GM13976 (cell line): ENCODE measurements at regions not wholly inside any gene's neighbourhood (a gene's known extent, or its start where the extent isn't known, plus 50 kb on each side); places are given as distances from the start of the nearest gene placed in this dataset.

Source experiments
- DNase-seq: peaks from one replicate; pipeline ENCODE4 v3.0.0; 2012; ENCODE audit warnings: low spot score
- CTCF ChIP-seq: IDR thresholded peaks from 2 replicates; pipeline ENCODE4 v1.5.1; 2012; ENCODE audit warnings: borderline replicate concordance, mild to moderate bottlenecking; ENCODE audit not compliant: insufficient read depth; ENCODE audit errors: extremely low read depth, missing control alignments, control extremely low read depth
- in situ Hi-C: fragments of 300-500 bp; cut with MboI; formaldehyde crosslinking; loops from one replicate; pipeline ENCODE4 v1.12.0; 2022; ENCODE audit warnings: low sequenced_read_pairs, mixed read lengths, inconsistent platforms; ENCODE audit not compliant: unreplicated experiment

- no peak for DNase-seq
- in situ Hi-C loops: no loop called here
- no peak for TF ChIP-seq CTCF
These were observed 477.1 kb upstream of the SGCG start for GRCh38 chr13:22703601-22704209.

GRCh38 chr13:22707946-22708345, 472.8 kb upstream of the SGCG start:
- in situ Hi-C loops: no loop called here
- no peak for TF ChIP-seq CTCF
- DNase-seq: no peak

GRCh38 chr13:22717036-22717435, 463.7 kb upstream of the SGCG start:
- TF ChIP-seq CTCF: no peak
- DNase-seq: no peak
- in situ Hi-C loops: no loop called here

GRCh38 chr13:22726726-22727125, 454.1 kb upstream of the SGCG start:
- in situ Hi-C loops: no loop called here
- no peak for DNase-seq

GRCh38 chr13:22735011-22735995, 445.5 kb upstream of the SGCG start:
- DNase-seq: no peak
- in situ Hi-C loops: no loop called here
- no peak for TF ChIP-seq CTCF

More at GRCh38 chr13:22726726-22727125, 454.1 kb upstream of the SGCG start:
- TF ChIP-seq CTCF: no peak

GRCh38 chr13:22736084-22736767, 444.6 kb upstream of the SGCG start:
- no peak for DNase-seq

More at GRCh38 chr13:22736084-22736767, 444.6 kb upstream of the SGCG start:
- TF ChIP-seq CTCF: no peak
- in situ Hi-C loops: no loop called here
